Activated CD4-positive, alpha-beta T cell treated with anti-CD3 and anti-CD28 coated beads for 1 hour (primary cell): ENCODE measurements at regions not wholly inside any gene's neighbourhood (a gene's known extent, or its start where the extent isn't known, plus 50 kb on each side); places are given as distances from the start of the nearest gene placed in this dataset.

Source experiments
- DNase-seq: peaks from one replicate; pipeline ENCODE4 v3.0.0-alpha.2; 2020

GRCh38 chr20:52708137-52708536, 264.0 kb upstream of the TSHZ2 start:
- DNase-seq: no peak

GRCh38 chr20:52704553-52704952, 267.6 kb upstream of the TSHZ2 start:
- no peak for DNase-seq

- DNase-seq: no peak
Observed at GRCh38 chr20:52688345-52688744, 283.8 kb upstream of the TSHZ2 start.

- DNase-seq: no peak
Observed at GRCh38 chr20:52684905-52685304, 287.3 kb upstream of the TSHZ2 start.

- no peak for DNase-seq
Observed at GRCh38 chr20:52684176-52684575, 288.0 kb upstream of the TSHZ2 start.

GRCh38 chr20:52683761-52684160, 288.4 kb upstream of the TSHZ2 start:
- DNase-seq: no peak

- no peak for DNase-seq
Observed at GRCh38 chr20:52682237-52682636, 289.9 kb upstream of the TSHZ2 start.

GRCh38 chr20:52681288-52681687, 290.9 kb upstream of the TSHZ2 start:
- no peak for DNase-seq

- DNase-seq: no peak
Observed at GRCh38 chr20:52677216-52677615, 294.9 kb upstream of the TSHZ2 start.

GRCh38 chr20:52676283-52676995, 295.7 kb upstream of the TSHZ2 start:
- no peak for DNase-seq

- no peak for DNase-seq
Observed at GRCh38 chr20:52675375-52675774, 296.8 kb upstream of the TSHZ2 start.

GRCh38 chr20:52668626-52669025, 303.5 kb upstream of the TSHZ2 start:
- DNase-seq: no peak

- DNase-seq: no peak
Observed at GRCh38 chr20:52667358-52667757, 304.8 kb upstream of the TSHZ2 start.

- DNase-seq: no peak
Observed at GRCh38 chr20:52665441-52665840, 306.7 kb upstream of the TSHZ2 start.

- DNase-seq: no peak
Observed at GRCh38 chr20:52655395-52655794, 316.8 kb upstream of the TSHZ2 start.

GRCh38 chr20:52654567-52654966, 317.6 kb upstream of the TSHZ2 start:
- no peak for DNase-seq

GRCh38 chr20:52652271-52652670, 319.9 kb upstream of the TSHZ2 start:
- no peak for DNase-seq

GRCh38 chr20:52649727-52650126, 322.4 kb upstream of the TSHZ2 start:
- no peak for DNase-seq

- DNase-seq: no peak
Observed at GRCh38 chr20:52645822-52646221, 326.3 kb upstream of the TSHZ2 start.

GRCh38 chr20:52643034-52643433, 329.1 kb upstream of the TSHZ2 start:
- no peak for DNase-seq

GRCh38 chr20:52637201-52637600, 335.0 kb upstream of the TSHZ2 start:
- DNase-seq: no peak

GRCh38 chr20:52631469-52631868, 340.7 kb upstream of the TSHZ2 start:
- DNase-seq: no peak

- no peak for DNase-seq
Observed at GRCh38 chr20:52630138-52630537, 342.0 kb upstream of the TSHZ2 start.

- no peak for DNase-seq
Observed at GRCh38 chr20:52624281-52624680, 347.9 kb upstream of the TSHZ2 start.

- DNase-seq: no peak
Observed at GRCh38 chr20:52622081-52622480, 350.1 kb upstream of the TSHZ2 start.
